HPDE6-E6E7 (cell line): ENCODE measurements at regions not wholly inside any gene's neighbourhood (a gene's known extent, or its start where the extent isn't known, plus 50 kb on each side); places are given as distances from the start of the nearest gene placed in this dataset.

Experiments used
- DNase-seq: peaks from one replicate; pipeline ENCODE4 v3.0.0; 2011; ENCODE audit warnings: missing footprints; ENCODE audit errors: extremely low spot score

DNA sequence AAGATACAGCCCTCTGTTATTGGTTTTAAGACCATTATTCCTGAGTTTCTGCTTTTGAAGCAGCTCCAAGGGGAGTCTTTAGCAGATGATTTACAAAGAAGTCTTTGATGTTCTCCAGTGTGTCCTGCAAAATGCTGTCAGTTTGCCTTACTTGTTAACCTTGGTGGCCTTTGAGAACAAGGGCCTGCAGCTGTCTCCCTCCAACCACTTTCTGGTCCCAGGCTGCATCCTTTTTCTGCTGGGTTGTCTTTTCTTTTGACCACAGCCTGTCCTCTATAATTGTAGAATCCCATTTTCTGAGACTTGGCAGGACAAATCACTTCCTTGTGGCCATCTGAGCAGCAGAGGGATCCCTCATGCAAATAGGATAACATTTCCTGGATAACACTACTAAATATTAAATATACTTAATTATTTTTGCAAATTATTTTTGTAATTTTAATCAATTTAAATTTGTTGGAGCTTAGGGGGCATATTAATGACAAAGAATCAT, 281.4 kb downstream of the DMRT2 start:
- no peak for DNase-seq

GRCh38 chr9:1332156-1332555, 282.0 kb downstream of the DMRT2 start:
- DNase-seq = no peak

DNA sequence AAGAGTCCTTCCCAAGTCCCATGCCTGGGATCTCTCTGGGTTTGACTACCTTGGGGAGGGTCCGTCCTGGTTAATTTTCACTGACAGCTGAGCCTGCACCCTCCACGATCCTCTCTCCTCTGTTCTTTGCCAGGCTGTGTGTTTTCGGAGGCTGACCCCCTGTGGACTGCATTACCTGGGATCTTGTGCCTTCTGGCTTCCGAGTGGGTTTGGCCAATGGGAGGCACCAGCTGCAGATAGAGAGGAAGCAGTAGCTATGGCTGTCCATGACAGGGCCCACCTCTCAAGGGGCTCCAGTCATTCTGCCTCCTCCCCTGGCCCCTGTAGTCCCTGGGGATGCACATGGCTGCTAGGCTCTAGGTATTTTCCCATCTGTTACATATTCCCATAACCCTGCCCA, 285.0 kb downstream of the DMRT2 start:
- DNase-seq = no peak

DNA sequence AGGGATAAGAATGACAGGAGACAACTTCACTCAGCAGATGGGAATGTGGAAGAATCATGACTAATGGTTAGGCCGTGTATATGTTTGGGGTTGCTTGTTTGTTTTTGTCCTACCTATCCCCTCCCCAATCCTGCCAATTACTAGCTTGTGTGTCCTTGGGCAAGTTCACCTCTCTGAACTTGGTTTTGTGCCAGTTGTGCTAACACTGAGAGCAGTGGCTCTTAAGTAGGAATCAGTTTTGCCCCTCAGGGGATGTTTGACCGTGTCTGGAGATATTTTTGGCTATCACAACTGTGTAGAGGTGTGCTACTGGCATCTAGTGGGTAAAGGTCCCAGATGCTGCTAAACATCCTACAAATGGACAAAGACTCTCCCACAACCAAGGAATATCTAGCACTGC, 287.0 kb downstream of the DMRT2 start:
- peak; percentile 63 for DNase-seq

GRCh38 chr9:1340390-1340789, 290.2 kb downstream of the DMRT2 start:
- no peak for DNase-seq

GRCh38 chr9:1353291-1353690, 303.1 kb downstream of the DMRT2 start:
- no peak for DNase-seq

- no peak for DNase-seq
Observed at GRCh38 chr9:1354086-1354485, 303.9 kb downstream of the DMRT2 start.

GRCh38 chr9:1354606-1355005, 304.4 kb downstream of the DMRT2 start:
- no peak for DNase-seq

DNA sequence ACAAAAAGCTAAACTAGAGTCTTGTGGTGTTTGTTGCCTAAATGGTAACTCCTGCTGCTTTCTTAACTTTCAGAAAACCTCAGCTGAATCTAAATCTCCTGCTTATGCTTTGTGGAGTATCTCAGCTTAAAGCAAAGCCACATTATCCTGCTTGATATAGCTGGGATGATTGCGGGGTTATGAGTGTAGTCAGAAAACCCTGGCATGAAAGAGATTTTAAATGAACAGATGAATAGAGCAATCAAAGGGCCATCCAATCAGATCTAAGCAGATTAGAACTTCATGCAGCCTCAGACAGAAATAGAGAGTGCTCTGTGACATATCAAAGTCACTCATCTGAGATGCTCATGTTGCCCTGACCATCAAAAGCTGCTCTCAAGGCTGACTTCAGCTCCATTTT, 305.5 kb downstream of the DMRT2 start:
- DNase-seq = no peak

GRCh38 chr9:1362845-1363244, 312.7 kb downstream of the DMRT2 start:
- no peak for DNase-seq

DNA sequence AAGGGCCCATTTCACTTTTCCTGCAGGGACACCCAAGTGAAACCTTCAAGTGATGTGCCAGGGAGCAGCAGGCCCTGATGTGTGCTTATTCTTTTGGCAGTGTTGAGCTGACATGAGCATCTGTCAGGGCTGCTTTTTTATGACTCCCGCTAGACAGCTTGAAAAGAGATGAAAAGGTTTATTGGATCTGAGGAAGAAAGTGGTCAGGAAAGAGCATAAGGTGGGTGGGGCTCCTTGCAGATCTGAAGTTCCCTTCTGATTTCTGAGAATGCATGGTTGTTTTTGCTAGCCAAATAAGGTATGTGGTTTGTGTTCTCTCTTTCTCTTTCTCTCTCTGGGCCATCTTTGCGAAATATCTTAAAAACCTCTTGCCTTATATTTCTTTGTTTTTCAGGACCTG, 316.1 kb downstream of the DMRT2 start:
- no peak for DNase-seq

- no peak for DNase-seq
Observed at GRCh38 chr9:1369297-1369696, 319.1 kb downstream of the DMRT2 start.

GRCh38 chr9:1373445-1373844, 323.3 kb downstream of the DMRT2 start:
- DNase-seq = no peak

DNA sequence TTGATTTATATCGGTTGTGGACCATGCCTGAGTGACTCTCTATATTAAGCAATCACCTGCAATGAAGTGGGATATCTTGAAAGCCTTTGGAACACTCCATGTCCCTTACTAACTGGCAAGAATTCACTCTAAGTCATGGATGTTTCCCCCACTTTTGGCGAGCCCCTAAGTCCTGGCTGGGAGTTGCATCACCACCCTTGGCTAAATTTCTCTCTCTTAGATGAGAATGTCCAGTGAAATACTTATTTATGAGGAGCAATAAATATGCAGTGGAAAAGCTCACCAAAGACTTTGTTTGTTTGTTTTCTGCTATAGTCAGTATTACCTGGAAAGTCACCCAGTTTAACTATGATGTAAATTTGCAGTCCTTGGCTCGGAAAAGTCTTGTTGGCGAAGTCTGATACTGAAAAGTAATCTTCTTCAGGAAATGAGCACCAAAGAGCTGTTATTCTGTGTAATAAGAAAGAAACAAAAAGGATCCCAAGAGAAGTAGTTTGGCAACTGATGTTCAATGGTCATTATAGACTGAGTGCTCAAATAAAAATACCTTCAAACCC, 333.8 kb downstream of the DMRT2 start:
- DNase-seq = no peak

GRCh38 chr9:1384816-1385215, 334.7 kb downstream of the DMRT2 start:
- DNase-seq = no peak

DNA sequence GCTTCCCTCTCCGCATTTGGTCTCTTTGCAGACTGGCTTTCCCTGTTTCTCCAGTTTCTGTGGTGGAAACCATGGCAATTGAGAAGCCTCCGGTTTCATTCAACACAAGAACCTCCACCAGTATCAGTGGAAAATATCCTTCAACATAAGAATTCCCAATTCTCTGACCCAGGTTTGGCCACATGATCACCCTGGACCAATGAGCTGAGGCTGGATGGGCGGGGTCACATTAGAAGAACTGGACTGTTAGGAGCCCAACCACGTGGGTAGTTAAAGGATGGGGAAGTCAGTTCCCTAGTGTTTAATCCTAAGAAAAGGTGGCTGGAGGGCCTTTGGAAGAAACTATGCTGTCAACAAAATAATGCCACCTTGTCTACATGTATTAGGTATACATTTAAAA, 336.3 kb downstream of the DMRT2 start:
- no peak for DNase-seq

GRCh38 chr9:1388216-1388615, 338.1 kb downstream of the DMRT2 start:
- no peak for DNase-seq

- no peak for DNase-seq
Observed at GRCh38 chr9:1400983-1401382, 350.8 kb downstream of the DMRT2 start.

GRCh38 chr9:1404940-1405339, 354.8 kb downstream of the DMRT2 start:
- no peak for DNase-seq

GRCh38 chr9:1411826-1412225, 361.7 kb downstream of the DMRT2 start:
- DNase-seq = no peak

GRCh38 chr9:1414711-1415131, 364.6 kb downstream of the DMRT2 start:
- DNase-seq = no peak

DNA sequence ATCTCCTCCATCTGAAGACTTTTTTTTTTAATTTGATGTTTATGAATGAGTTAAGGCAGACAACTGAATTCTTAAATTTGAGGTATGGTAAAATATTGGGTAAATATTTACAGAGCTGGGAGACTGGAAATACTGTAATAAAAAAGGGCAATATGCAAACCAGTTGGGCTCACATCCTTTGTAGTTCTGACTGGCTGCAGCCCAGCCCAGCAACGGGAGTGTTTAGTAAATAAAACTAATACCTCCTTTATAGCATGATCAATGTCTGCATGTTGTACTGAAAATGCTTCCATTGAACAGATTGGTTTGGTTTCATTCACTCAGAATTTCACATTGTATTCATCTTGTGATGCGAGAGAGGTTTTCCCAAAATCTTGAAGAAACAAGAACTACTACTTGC, 365.0 kb downstream of the DMRT2 start:
- DNase-seq = no peak

- DNase-seq = no peak
Observed at GRCh38 chr9:1416261-1416660, 366.1 kb downstream of the DMRT2 start.

- peak; percentile 3 for DNase-seq
Observed at GRCh38 chr9:1421436-1421835, 371.3 kb downstream of the DMRT2 start.
